SK-N-SH (cell line): ENCODE measurements at regions not wholly inside any gene's neighbourhood (a gene's known extent, or its start where the extent isn't known, plus 50 kb on each side); places are given as distances from the start of the nearest gene placed in this dataset.

Source experiments
- CTCF ChIA-PET: fragments of 300-600, 350-600 bp; formaldehyde crosslinking; extraction: SDS; loops from one replicate; lab custom pipeline; 2021; lab: Yijun Ruan, JAX
- POLR2A ChIA-PET: fragments of 350-600 bp; sonication (Branson Sonifier 250); formaldehyde crosslinking; extraction: SDS; loops from one replicate; lab custom pipeline; 2020; ENCODE audit warnings: antibody characterized with exemption, inconsistent platforms; lab: Yijun Ruan, JAX
- DNase-seq: peaks from one replicate; pipeline ENCODE4 v3.0.0; 2012
- H2AFZ ChIP-seq: fragments of 200-600 bp; sonication (generic); 2 replicates; pipeline ENCODE4 v1.8.1; 2016; ENCODE audit warnings: antibody characterized with exemption, mild to moderate bottlenecking, low read depth
- H3F3A ChIP-seq: fragments of 200-600 bp; sonication (generic); replicated peaks from 2 replicates; pipeline ENCODE3; 2016; ENCODE audit warnings: antibody characterized with exemption, mild to moderate bottlenecking; ENCODE audit not compliant: insufficient read depth
- H3K27ac ChIP-seq, 2 experiments: fragments of 200-500 bp in 1 of 2; fragments of 200-600 bp in 1 of 2; sonication (Bioruptor generic) in 1 of 2; sonication (generic), shearing (Covaris generic) in 1 of 2; 2 replicates each; pipeline versions ENCODE4 v1.5.1 to v1.6.1; 2014 to 2016; ENCODE audit warnings: low read depth in 2 of 2, inconsistent platforms in 1 of 2, low read length in 1 of 2, mild to moderate bottlenecking in 1 of 2, mixed read lengths in 1 of 2
- H3K27me3 ChIP-seq: fragments of 200-600 bp; sonication (generic), shearing (Covaris generic); 2 replicates; pipeline ENCODE4 v1.6.1; 2016; ENCODE audit warnings: mixed run types; ENCODE audit not compliant: insufficient read depth
- H3K36me3 ChIP-seq, 2 experiments: fragments of 200-500 bp in 1 of 2; fragments of 200-600 bp in 1 of 2; sonication (Bioruptor generic) in 1 of 2; sonication (generic) in 1 of 2; replicated peaks in 1 of 2; 2 replicates each; pipeline versions ENCODE3 to v1.5.1; 2014 to 2016; ENCODE audit warnings: low read length in 1 of 2, mild to moderate bottlenecking in 1 of 2; ENCODE audit not compliant: insufficient read depth in 2 of 2, control insufficient read depth in 1 of 2
- H3K4me1 ChIP-seq, 2 experiments: fragments of 200-500 bp in 1 of 2; fragments of 200-600 bp in 1 of 2; sonication (Bioruptor generic) in 1 of 2; sonication (generic), shearing (Covaris generic) in 1 of 2; 2 replicates each; pipeline versions ENCODE4 v1.5.1 to v1.6.1; 2014 to 2016; ENCODE audit warnings: low read depth in 1 of 2, low read length in 1 of 2, mixed run types in 1 of 2; ENCODE audit not compliant: insufficient read depth in 2 of 2, control insufficient read depth in 1 of 2
- H3K4me2 ChIP-seq: fragments of 200-600 bp; sonication (generic), shearing (Covaris generic); 2 replicates; pipeline ENCODE4 v1.6.1; 2017; ENCODE audit warnings: mixed run types
- H3K4me3 ChIP-seq, 2 experiments: fragments of 200-500 bp in 1 of 2; fragments of 200-600 bp in 1 of 2; sonication (Bioruptor generic) in 1 of 2; sonication (generic), shearing (Covaris generic) in 1 of 2; 2 replicates each; pipeline versions ENCODE4 v1.5.1 to v1.8.1; 2014 to 2016; ENCODE audit warnings: low read depth in 2 of 2, inconsistent platforms in 1 of 2, low read length in 1 of 2, mild to moderate bottlenecking in 1 of 2, mixed read lengths in 1 of 2, moderate library complexity in 1 of 2
- H3K79me2 ChIP-seq: fragments of 200-600 bp; sonication (generic); 2 replicates; pipeline ENCODE4 v1.8.1; 2017; ENCODE audit warnings: mild to moderate bottlenecking; ENCODE audit not compliant: insufficient read depth
- H3K9ac ChIP-seq: fragments of 200-600 bp; sonication (generic); 2 replicates; pipeline ENCODE4 v1.6.1; 2017; ENCODE audit warnings: mixed run types
- H3K9me2 ChIP-seq: fragments of 200-600 bp; sonication (generic); 2 replicates; pipeline ENCODE4 v1.6.1; 2017; ENCODE audit warnings: mixed run types
- H3K9me3 ChIP-seq: fragments of 200-600 bp; sonication (generic); 2 replicates; pipeline ENCODE4 v1.6.1; 2017; ENCODE audit warnings: mixed run types, mild to moderate bottlenecking, moderate library complexity
- H4K20me1 ChIP-seq: fragments of 200-600 bp; sonication (generic); 2 replicates; pipeline ENCODE4 v1.6.1; 2017; ENCODE audit warnings: mild to moderate bottlenecking, mixed run types; ENCODE audit not compliant: insufficient read depth
- ELF1 ChIP-seq: IDR thresholded peaks from 2 replicates; pipeline ENCODE4 v1.4.0; 2012
- EZH2phosphoT487 ChIP-seq: fragments of 200-600 bp; sonication (generic); IDR thresholded peaks from 2 replicates; pipeline ENCODE4 v1.6.1; 2017; ENCODE audit warnings: low read depth, mixed run types, mild to moderate bottlenecking, antibody characterized with exemption, moderate library complexity, borderline replicate concordance
- GABPA ChIP-seq: IDR thresholded peaks from 2 replicates; pipeline ENCODE4 v1.4.0; 2012; ENCODE audit warnings: low read depth, mild to moderate bottlenecking
- JUND ChIP-seq: IDR thresholded peaks from 2 replicates; pipeline ENCODE4 v1.4.0; 2012
- NRF1 ChIP-seq: IDR thresholded peaks from 2 replicates; pipeline ENCODE4 v1.6.1; 2012; ENCODE audit warnings: low read depth, mild to moderate bottlenecking, low read length
- POLR2AphosphoS5 ChIP-seq: IDR thresholded peaks from 2 replicates; pipeline ENCODE4 v1.6.1; 2012; ENCODE audit warnings: low read depth, low read length
- RFX5 ChIP-seq: IDR thresholded peaks from 2 replicates; pipeline ENCODE4 v1.6.1; 2012; ENCODE audit warnings: mild to moderate bottlenecking, improper control_type of control experiment, low read length
- RXRA ChIP-seq: IDR thresholded peaks from 2 replicates; pipeline ENCODE4 v1.4.0; 2012; ENCODE audit warnings: low read depth, mild to moderate bottlenecking, borderline replicate concordance
- TCF12 ChIP-seq: IDR thresholded peaks from 2 replicates; pipeline ENCODE4 v1.4.0; 2012
- TEAD4 ChIP-seq: IDR thresholded peaks from 2 replicates; pipeline ENCODE4 v1.4.0; 2012; ENCODE audit warnings: mild to moderate bottlenecking, borderline replicate concordance; ENCODE audit not compliant: insufficient read depth
- WGBS: methylation state at CpG from one replicate; pipeline ENCODE4 v1.1.6; 2017; ENCODE audit warnings: low lambda C conversion rate; 5-methylcytosine and 5-hydroxymethylcytosine counted together
- TF ChIP-seq, protein P1 (sequence below): fragments of 200-600 bp; sonication (generic); IDR thresholded peaks from 2 replicates; pipeline ENCODE4 v1.6.1; 2017; ENCODE audit warnings: antibody characterized with exemption, mild to moderate bottlenecking, moderate library complexity
- TF ChIP-seq, protein P2 (sequence below): IDR thresholded peaks from 2 replicates; pipeline ENCODE4 v1.4.0; 2012; ENCODE audit warnings: low read depth, borderline replicate concordance
- TF ChIP-seq, protein P3 (sequence below): fragments of 150-350 bp; IDR thresholded peaks from 2 replicates; pipeline ENCODE4 v1.6.1; 2017; ENCODE audit warnings: antibody characterized with exemption, low read length, low read depth, borderline replicate concordance

DNA sequence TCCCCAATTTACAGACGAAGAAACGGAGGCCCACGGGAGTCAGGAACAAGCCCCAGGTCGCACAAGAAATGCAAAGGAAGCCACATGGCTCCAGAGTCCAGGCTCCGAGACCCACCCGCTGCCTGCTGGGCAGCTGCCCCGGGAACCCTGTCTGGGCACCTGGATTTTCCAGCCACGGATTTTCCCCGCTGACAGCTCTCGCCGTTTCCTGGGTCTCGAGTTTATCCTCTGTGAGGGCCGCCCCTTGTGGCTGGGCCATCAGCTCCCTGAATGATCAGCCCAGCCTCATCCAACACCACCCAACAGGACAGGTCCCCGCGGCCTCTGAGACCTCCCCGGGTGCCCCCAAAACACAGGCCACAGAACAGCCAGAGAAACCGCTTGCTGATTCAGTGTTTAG, 189.7 kb downstream of the BRD1 start:
- no peaks in the 10 kb centered on the region for H3F3A ChIP-seq
- no peaks in the 10 kb centered on the region for H3K4me1 ChIP-seq
- H3K79me2 ChIP-seq: no peaks in the 10 kb centered on the region
- POLR2A ChIA-PET: no interaction called here
- H3K9me2 ChIP-seq: no peaks in the 10 kb centered on the region
- TF ChIP-seq EZH2phosphoT487 (no peak), POLR2AphosphoS5 (no peak), NRF1 (no peak), GABPA (no peak), JUND (no peak), ELF1 (no peak), TEAD4 (no peak)
- TF ChIP-seq, all 33 proteins: peak for 0
- CTCF ChIA-PET: interaction anchor here (1.6 kb wide), 1 partner anchor 9 kb away, joined by 3 read pairs; no protein-coding TSS in a partner anchor
- WGBS: 57% methylated on average over 15 of the region's 17 CpGs
- H3K9me3 ChIP-seq: no peaks in the 10 kb centered on the region
- no peak overlapping the region for H3K27ac ChIP-seq
- H3K27me3 ChIP-seq: no peaks in the 10 kb centered on the region
- no peak overlapping the region for H3K9ac ChIP-seq
- DNase-seq: no peak
- H2AFZ ChIP-seq: no peak overlapping the region
- no peaks in the 10 kb centered on the region for H3K36me3 ChIP-seq
- H3K4me2 ChIP-seq: no peak overlapping the region
- H4K20me1 ChIP-seq: no peaks in the 10 kb centered on the region
- no peak overlapping the region for H3K4me3 ChIP-seq

DNA sequence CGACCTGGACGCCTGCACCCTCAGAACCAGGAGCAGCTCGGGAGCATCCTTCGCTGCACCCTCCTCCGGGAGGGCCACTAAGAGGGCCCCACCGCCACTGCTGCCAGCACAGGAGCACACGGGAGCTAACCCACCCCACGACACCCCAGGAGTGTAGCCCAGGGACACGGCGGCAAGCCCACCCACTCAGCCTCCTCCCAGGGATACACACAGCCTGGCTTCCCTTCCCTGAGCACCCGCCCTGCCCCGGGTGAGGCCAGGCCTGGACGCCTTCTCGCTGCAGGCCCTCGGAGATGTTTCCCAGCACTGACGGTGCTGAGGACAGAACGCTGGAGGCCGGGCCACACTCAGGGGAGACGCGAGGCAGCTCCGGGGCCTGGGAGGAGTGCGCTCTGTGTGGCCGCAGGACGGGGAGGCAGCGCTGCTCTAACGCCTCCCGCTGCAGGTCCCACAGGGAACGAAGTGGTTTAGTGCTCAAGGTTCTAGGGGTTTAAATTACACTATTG, 190.4 kb downstream of the BRD1 start:
- POLR2A ChIA-PET: no interaction called here

More for the DNA sequence above, 190.4 kb downstream of the BRD1 start:
- H3K27ac ChIP-seq: no peak overlapping the region
- no peak overlapping the region for H3K4me2 ChIP-seq
- WGBS: 58% methylated on average over 4 of the region's 28 CpGs
- TF ChIP-seq TCF12 (no peak), RXRA (no peak), RFX5 (no peak)
- TF ChIP-seq, protein P1, sequence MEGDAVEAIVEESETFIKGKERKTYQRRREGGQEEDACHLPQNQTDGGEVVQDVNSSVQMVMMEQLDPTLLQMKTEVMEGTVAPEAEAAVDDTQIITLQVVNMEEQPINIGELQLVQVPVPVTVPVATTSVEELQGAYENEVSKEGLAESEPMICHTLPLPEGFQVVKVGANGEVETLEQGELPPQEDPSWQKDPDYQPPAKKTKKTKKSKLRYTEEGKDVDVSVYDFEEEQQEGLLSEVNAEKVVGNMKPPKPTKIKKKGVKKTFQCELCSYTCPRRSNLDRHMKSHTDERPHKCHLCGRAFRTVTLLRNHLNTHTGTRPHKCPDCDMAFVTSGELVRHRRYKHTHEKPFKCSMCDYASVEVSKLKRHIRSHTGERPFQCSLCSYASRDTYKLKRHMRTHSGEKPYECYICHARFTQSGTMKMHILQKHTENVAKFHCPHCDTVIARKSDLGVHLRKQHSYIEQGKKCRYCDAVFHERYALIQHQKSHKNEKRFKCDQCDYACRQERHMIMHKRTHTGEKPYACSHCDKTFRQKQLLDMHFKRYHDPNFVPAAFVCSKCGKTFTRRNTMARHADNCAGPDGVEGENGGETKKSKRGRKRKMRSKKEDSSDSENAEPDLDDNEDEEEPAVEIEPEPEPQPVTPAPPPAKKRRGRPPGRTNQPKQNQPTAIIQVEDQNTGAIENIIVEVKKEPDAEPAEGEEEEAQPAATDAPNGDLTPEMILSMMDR: no peak
- TF ChIP-seq, protein P2, sequence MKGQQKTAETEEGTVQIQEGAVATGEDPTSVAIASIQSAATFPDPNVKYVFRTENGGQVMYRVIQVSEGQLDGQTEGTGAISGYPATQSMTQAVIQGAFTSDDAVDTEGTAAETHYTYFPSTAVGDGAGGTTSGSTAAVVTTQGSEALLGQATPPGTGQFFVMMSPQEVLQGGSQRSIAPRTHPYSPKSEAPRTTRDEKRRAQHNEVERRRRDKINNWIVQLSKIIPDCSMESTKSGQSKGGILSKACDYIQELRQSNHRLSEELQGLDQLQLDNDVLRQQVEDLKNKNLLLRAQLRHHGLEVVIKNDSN: no peak
- TF ChIP-seq, protein P3, sequence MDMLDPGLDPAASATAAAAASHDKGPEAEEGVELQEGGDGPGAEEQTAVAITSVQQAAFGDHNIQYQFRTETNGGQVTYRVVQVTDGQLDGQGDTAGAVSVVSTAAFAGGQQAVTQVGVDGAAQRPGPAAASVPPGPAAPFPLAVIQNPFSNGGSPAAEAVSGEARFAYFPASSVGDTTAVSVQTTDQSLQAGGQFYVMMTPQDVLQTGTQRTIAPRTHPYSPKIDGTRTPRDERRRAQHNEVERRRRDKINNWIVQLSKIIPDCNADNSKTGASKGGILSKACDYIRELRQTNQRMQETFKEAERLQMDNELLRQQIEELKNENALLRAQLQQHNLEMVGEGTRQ: no peak
- TF ChIP-seq, all 33 proteins: peak for 0
- no peak for DNase-seq
- CTCF ChIA-PET: interaction anchor here (0.9 to 1.6 kb wide), 2 partner anchors 9 to 203 kb away, joined by 3 read pairs; no protein-coding TSS in a partner anchor
- Histone ChIP-seq H4K20me1 (no peaks in the 10 kb centered on the region), H3K36me3 (no peaks in the 10 kb centered on the region), H3K27me3 (no peaks in the 10 kb centered on the region), H3K4me1 (peaks cover 0 to under 1% of the 10 kb centered on the region in 2 experiments; a peak in 1 of 4 replicates), H3K9me2 (no peaks in the 10 kb centered on the region), H3K79me2 (no peaks in the 10 kb centered on the region), H3K9ac (no peak overlapping the region), H3K4me3 (no peak overlapping the region), H2AFZ (no peak overlapping the region), H3K9me3 (no peaks in the 10 kb centered on the region), H3F3A (no peaks in the 10 kb centered on the region)
